OCI-LY1 (cell line): ENCODE measurements at regions not wholly inside any gene's neighbourhood (a gene's known extent, or its start where the extent isn't known, plus 50 kb on each side); places are given as distances from the start of the nearest gene placed in this dataset.

ENCODE experiments used
- EZH2 ChIP-seq: fragments of 200-600 bp; sonication (generic), shearing (Covaris generic); IDR thresholded peaks from 2 replicates; pipeline ENCODE4 v1.8.0; 2017; ENCODE audit warnings: borderline replicate concordance, mixed run types, mild to moderate bottlenecking, antibody characterized with exemption, low read length, moderate library complexity, mixed read lengths
- TF ChIP-seq, protein P1 (sequence below): fragments of 200-600 bp; sonication (generic), shearing (Covaris generic); IDR thresholded peaks from 2 replicates; pipeline ENCODE4 v1.5.1; 2017; ENCODE audit warnings: mild to moderate bottlenecking, antibody characterized with exemption, low read length, moderate library complexity, mixed read lengths

- TF ChIP-seq, protein P1, sequence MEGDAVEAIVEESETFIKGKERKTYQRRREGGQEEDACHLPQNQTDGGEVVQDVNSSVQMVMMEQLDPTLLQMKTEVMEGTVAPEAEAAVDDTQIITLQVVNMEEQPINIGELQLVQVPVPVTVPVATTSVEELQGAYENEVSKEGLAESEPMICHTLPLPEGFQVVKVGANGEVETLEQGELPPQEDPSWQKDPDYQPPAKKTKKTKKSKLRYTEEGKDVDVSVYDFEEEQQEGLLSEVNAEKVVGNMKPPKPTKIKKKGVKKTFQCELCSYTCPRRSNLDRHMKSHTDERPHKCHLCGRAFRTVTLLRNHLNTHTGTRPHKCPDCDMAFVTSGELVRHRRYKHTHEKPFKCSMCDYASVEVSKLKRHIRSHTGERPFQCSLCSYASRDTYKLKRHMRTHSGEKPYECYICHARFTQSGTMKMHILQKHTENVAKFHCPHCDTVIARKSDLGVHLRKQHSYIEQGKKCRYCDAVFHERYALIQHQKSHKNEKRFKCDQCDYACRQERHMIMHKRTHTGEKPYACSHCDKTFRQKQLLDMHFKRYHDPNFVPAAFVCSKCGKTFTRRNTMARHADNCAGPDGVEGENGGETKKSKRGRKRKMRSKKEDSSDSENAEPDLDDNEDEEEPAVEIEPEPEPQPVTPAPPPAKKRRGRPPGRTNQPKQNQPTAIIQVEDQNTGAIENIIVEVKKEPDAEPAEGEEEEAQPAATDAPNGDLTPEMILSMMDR: no peak
- no peak for TF ChIP-seq EZH2
Observed at GRCh38 chr18:51257150-51257549, 59.7 kb upstream of the MEX3C start.
